HEK293 (cell line): ENCODE measurements at regions not wholly inside any gene's neighbourhood (a gene's known extent, or its start where the extent isn't known, plus 50 kb on each side); places are given as distances from the start of the nearest gene placed in this dataset.

Experiments used
- CTCF ChIA-PET: fragments of 350-600 bp; formaldehyde crosslinking; extraction: SDS; loops from one replicate; lab custom pipeline; 2021; ENCODE audit warnings: antibody characterized with exemption; lab: Yijun Ruan, JAX
- POLR2A ChIA-PET: fragments of 300-600 bp; formaldehyde crosslinking; extraction: SDS; loops from one replicate; lab custom pipeline; 2020; ENCODE audit warnings: antibody characterized with exemption, inconsistent platforms; lab: Yijun Ruan, JAX
- H3K27ac ChIP-seq: fragments of 200-500 bp; sonication (Bioruptor generic); 2 replicates; pipeline ENCODE4 v1.5.1; 2014; ENCODE audit warnings: low read depth, low read length, control low read depth, inconsistent platforms; ENCODE audit errors: extremely low read depth
- H3K36me3 ChIP-seq, 2 experiments: fragments of 200-500 bp in 1 of 2; sonication (Bioruptor generic) in 1 of 2; 1 replicate in 1 of 2; 2 replicates in 1 of 2; pipeline ENCODE4 v1.5.1; 2014 to 2017; ENCODE audit warnings: inconsistent platforms in 2 of 2, low read length in 2 of 2; ENCODE audit not compliant: control insufficient read depth in 2 of 2, insufficient read depth in 1 of 2
- H3K4me1 ChIP-seq: fragments of 200-500 bp; sonication (Bioruptor generic); 2 replicates; pipeline ENCODE4 v1.5.1; 2014; ENCODE audit warnings: mild to moderate bottlenecking, low read length, inconsistent platforms; ENCODE audit not compliant: control insufficient read depth, insufficient read depth
- H3K4me3 ChIP-seq: 2 replicates; pipeline ENCODE4 v1.5.1; 2011; ENCODE audit warnings: low read depth, mild to moderate bottlenecking, control low read depth, low read length, moderate library complexity
- H3K9me3 ChIP-seq: fragments of 200-500 bp; sonication (Bioruptor generic); 2 replicates; pipeline ENCODE4 v1.5.1; 2014; ENCODE audit warnings: low read depth, low read length, inconsistent platforms; ENCODE audit not compliant: control insufficient read depth, insufficient read depth
- GLI2 ChIP-seq: fragments of 450-650 bp; formaldehyde crosslinking; IDR thresholded peaks from 2 replicates; pipeline ENCODE4; 2017; ENCODE audit warnings: missing biosample characterization, missing genetic modification characterization, low read depth, borderline replicate concordance
- KLF1 ChIP-seq: fragments of 450-650 bp; formaldehyde crosslinking; IDR thresholded peaks from 2 replicates; pipeline ENCODE4 v1.5.1; 2016; ENCODE audit warnings: missing biosample characterization, missing genetic modification characterization
- KLF7 ChIP-seq: fragments of 450-650 bp; formaldehyde crosslinking; IDR thresholded peaks from 2 replicates; pipeline ENCODE4 v1.5.1; 2016; ENCODE audit warnings: missing biosample characterization, missing genetic modification characterization, borderline replicate concordance
- KLF9 ChIP-seq: fragments of 450-650 bp; formaldehyde crosslinking; IDR thresholded peaks from 2 replicates; pipeline ENCODE4 v1.5.1; 2016; ENCODE audit warnings: missing biosample characterization, missing genetic modification characterization, low read depth
- PRDM1 ChIP-seq: fragments of 450-650 bp; formaldehyde crosslinking; IDR thresholded peaks from 2 replicates; pipeline ENCODE4; 2016; ENCODE audit warnings: missing biosample characterization, missing genetic modification characterization
- TRIM28 ChIP-seq: IDR thresholded peaks from 2 replicates; pipeline ENCODE4 v1.6.1; 2011; ENCODE audit warnings: low read length, control low read depth, borderline replicate concordance
- YY2 ChIP-seq: fragments of 450-650 bp; formaldehyde crosslinking; IDR thresholded peaks from 2 replicates; pipeline ENCODE4 v1.5.1; 2016; ENCODE audit warnings: missing biosample characterization, missing genetic modification characterization
- ZBTB11 ChIP-seq: fragments of 450-650 bp; formaldehyde crosslinking; conservative IDR thresholded peaks from 2 replicates; pipeline ENCODE4 v1.5.1; 2016; ENCODE audit warnings: low read depth, missing biosample characterization, missing genetic modification characterization
- ZBTB49 ChIP-seq: fragments of 450-650 bp; formaldehyde crosslinking; IDR thresholded peaks from 2 replicates; pipeline ENCODE4 v1.5.1; 2016; ENCODE audit warnings: missing biosample characterization, missing genetic modification characterization, low read depth
- ZFP37 ChIP-seq: fragments of 450-650 bp; formaldehyde crosslinking; IDR thresholded peaks from 2 replicates; pipeline ENCODE4 v1.5.1; 2016; ENCODE audit warnings: missing biosample characterization, missing genetic modification characterization
- ZNF175 ChIP-seq: fragments of 450-650 bp; formaldehyde crosslinking; IDR thresholded peaks from 2 replicates; pipeline ENCODE4 v1.5.1; 2016; ENCODE audit warnings: missing biosample characterization, missing genetic modification characterization
- ZNF223 ChIP-seq: fragments of 450-650 bp; formaldehyde crosslinking; IDR thresholded peaks from 2 replicates; pipeline ENCODE4 v1.5.1; 2016; ENCODE audit warnings: missing biosample characterization, missing genetic modification characterization
- ZNF324 ChIP-seq: fragments of 450-650 bp; formaldehyde crosslinking; IDR thresholded peaks from 2 replicates; pipeline ENCODE4 v1.5.1; 2016; ENCODE audit warnings: missing biosample characterization, missing genetic modification characterization
- ZNF341 ChIP-seq: fragments of 450-650 bp; formaldehyde crosslinking; IDR thresholded peaks from 2 replicates; pipeline ENCODE4; 2016; ENCODE audit warnings: low read depth, missing biosample characterization, missing genetic modification characterization
- ZNF37A ChIP-seq: fragments of 450-650 bp; IDR thresholded peaks from 2 replicates; pipeline ENCODE4 v1.5.1; 2018; ENCODE audit warnings: missing biosample characterization, missing genetic modification characterization
- ZNF404 ChIP-seq: fragments of 450-650 bp; formaldehyde crosslinking; IDR thresholded peaks from 2 replicates; pipeline ENCODE4 v1.5.1; 2017; ENCODE audit warnings: missing biosample characterization, missing genetic modification characterization
- ZNF426 ChIP-seq: fragments of 450-650 bp; formaldehyde crosslinking; IDR thresholded peaks from 2 replicates; pipeline ENCODE4 v1.5.1; 2017; ENCODE audit warnings: missing biosample characterization, missing genetic modification characterization, mild to moderate bottlenecking, inconsistent platforms, moderate library complexity
- ZNF449 ChIP-seq: fragments of 450-650 bp; formaldehyde crosslinking; IDR thresholded peaks from 2 replicates; pipeline ENCODE4 v1.5.1; 2017; ENCODE audit warnings: missing biosample characterization, mild to moderate bottlenecking, missing genetic modification characterization, moderate library complexity
- ZNF529 ChIP-seq: fragments of 450-650 bp; formaldehyde crosslinking; IDR thresholded peaks from 2 replicates; pipeline ENCODE4 v1.5.1; 2017; ENCODE audit warnings: missing genetic modification characterization, missing biosample characterization; ENCODE audit not compliant: insufficient replicate concordance
- ZNF560 ChIP-seq: fragments of 450-650 bp; formaldehyde crosslinking; IDR thresholded peaks from 2 replicates; pipeline ENCODE4 v1.5.1; 2017; ENCODE audit warnings: missing biosample characterization, missing genetic modification characterization, borderline replicate concordance
- ZNF621 ChIP-seq: fragments of 450-650 bp; formaldehyde crosslinking; IDR thresholded peaks from 2 replicates; pipeline ENCODE4 v1.5.1; 2017; ENCODE audit warnings: missing biosample characterization, missing genetic modification characterization
- ZNF639 ChIP-seq: fragments of 450-650 bp; formaldehyde crosslinking; IDR thresholded peaks from 2 replicates; pipeline ENCODE4 v1.5.1; 2016; ENCODE audit warnings: missing biosample characterization, missing genetic modification characterization
- ZNF776 ChIP-seq: fragments of 450-650 bp; formaldehyde crosslinking; IDR thresholded peaks from 2 replicates; pipeline ENCODE4 v1.5.0; 2017; ENCODE audit warnings: missing biosample characterization, missing genetic modification characterization, borderline replicate concordance
- ZNF785 ChIP-seq: fragments of 450-650 bp; formaldehyde crosslinking; IDR thresholded peaks from 2 replicates; pipeline ENCODE4 v1.5.1; 2016; ENCODE audit warnings: missing biosample characterization, missing genetic modification characterization
- ZNF791 ChIP-seq: fragments of 450-650 bp; formaldehyde crosslinking; IDR thresholded peaks from 2 replicates; pipeline ENCODE4 v1.5.1; 2016; ENCODE audit warnings: missing biosample characterization, missing genetic modification characterization

- Histone ChIP-seq H3K27ac (no peak overlapping the region), H3K36me3 (no peaks in the 10 kb centered on the region), H3K4me3 (no peak overlapping the region), H3K9me3 (no peaks in the 10 kb centered on the region), H3K4me1 (no peaks in the 10 kb centered on the region)
- CTCF ChIA-PET = no interaction called here
- TF ChIP-seq ZNF639 (tag by site-specific recombination) (no peak), GLI2 (no peak), ZNF785 (tag by site-specific recombination) (no peak), ZNF529 (no peak), TRIM28 (no peak), YY2 (tag by site-specific recombination) (no peak), ZNF223 (tag by site-specific recombination) (no peak), ZNF426 (tag by site-specific recombination) (no peak), KLF9 (tag by site-specific recombination) (no peak), PRDM1 (tag by site-specific recombination) (no peak), KLF7 (tag by site-specific recombination) (no peak), ZBTB49 (tag by site-specific recombination) (no peak), ZNF791 (no peak)
- POLR2A ChIA-PET = no interaction called here
Observed at GRCh38 chr12:20053782-20054181, 314.6 kb upstream of the PDE3A start.

- Histone ChIP-seq H3K4me3 (no peak overlapping the region), H3K4me1 (no peaks in the 10 kb centered on the region), H3K9me3 (no peaks in the 10 kb centered on the region), H3K36me3 (no peaks in the 10 kb centered on the region), H3K27ac (no peak overlapping the region)
- no peak for TF ChIP-seq ZNF404 (tag by site-specific recombination)
- TF ChIP-seq KLF1 (tag by site-specific recombination) = no peak
- TF ChIP-seq ZNF341 (tag by site-specific recombination) = no peak
- ChIA-PET CTCF (no interaction called here), POLR2A (no interaction called here)
Observed at GRCh38 chr12:20055856-20056255, 312.5 kb upstream of the PDE3A start.

- POLR2A ChIA-PET = no interaction called here
- no peaks in the 10 kb centered on the region for H3K9me3 ChIP-seq
- CTCF ChIA-PET = no interaction called here
- H3K36me3 ChIP-seq = no peaks in the 10 kb centered on the region
- no peak overlapping the region for H3K27ac ChIP-seq
- no peak overlapping the region for H3K4me3 ChIP-seq
- no peaks in the 10 kb centered on the region for H3K4me1 ChIP-seq
- TF ChIP-seq ZNF449 (tag by site-specific recombination) (no peak), ZNF621 (no peak), ZNF324 (tag by site-specific recombination) (no peak), ZNF37A (no peak), ZNF175 (tag by site-specific recombination) (no peak), ZBTB11 (tag by site-specific recombination) (no peak), ZNF776 (no peak), GLI2 (no peak), ZNF560 (tag by site-specific recombination) (no peak), ZFP37 (tag by site-specific recombination) (no peak)
Observed at GRCh38 chr12:20057398-20057797, 310.9 kb upstream of the PDE3A start.
